ENCODE measurements at regions not wholly inside any gene's neighbourhood (a gene's known extent, or its start where the extent isn't known, plus 50 kb on each side); places are given as distances from the start of the nearest gene placed in this dataset.
A peak's percentile ranks its signal among the peaks of the same experiment; 100 is the strongest.
"Not testable (repeated sequence)": the region's sequence is repeated elsewhere in the genome, so short reads cannot be mapped to it uniquely, and the experiment has no call there.

DNA sequence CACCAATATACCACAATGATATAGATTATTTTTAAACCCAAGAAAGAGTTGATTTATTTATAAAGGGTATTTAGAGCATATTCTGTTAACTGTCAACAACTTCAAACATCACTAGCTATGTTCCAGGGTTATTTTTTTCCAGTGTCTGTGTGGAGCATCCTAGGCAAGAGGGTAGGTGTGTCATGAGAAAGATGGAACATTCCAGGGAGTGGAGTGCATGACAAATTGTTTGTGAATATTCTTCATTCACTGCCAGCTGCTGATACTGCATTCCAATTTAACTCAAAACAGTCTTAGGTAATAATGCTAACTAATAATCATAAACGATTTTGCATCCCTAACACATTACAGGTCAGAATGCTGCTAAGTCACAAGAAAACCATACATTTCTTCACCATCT lies 148.7 kb upstream of the RASGEF1B start:
- DNase-seq, result no peak

- DNase-seq, result no peak
These were observed 145.8 kb upstream of the RASGEF1B start for GRCh38 chr4:81617545-81617944.

GRCh38 chr4:81611221-81611620 lies 139.5 kb upstream of the RASGEF1B start:
- DNase-seq, result no peak

DNA sequence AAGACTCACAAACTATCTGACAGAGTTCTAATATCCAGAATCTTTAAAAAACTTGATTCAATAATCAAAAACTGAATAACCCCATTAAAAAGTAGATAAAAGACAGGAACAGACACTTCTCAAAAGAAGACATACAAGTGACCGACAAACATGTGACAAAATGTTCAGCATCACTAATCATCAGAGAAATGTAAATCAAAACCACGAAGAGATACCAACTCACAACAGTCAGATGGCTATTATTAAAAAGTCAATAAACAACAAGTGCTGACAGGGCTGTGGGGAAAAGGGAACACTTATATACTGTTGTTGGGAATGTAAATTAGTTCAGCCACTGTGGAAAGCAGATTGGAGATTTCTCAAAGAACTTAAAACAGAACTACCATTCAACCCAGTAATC lies 138.1 kb upstream of the RASGEF1B start:
- no peak for DNase-seq

DNA sequence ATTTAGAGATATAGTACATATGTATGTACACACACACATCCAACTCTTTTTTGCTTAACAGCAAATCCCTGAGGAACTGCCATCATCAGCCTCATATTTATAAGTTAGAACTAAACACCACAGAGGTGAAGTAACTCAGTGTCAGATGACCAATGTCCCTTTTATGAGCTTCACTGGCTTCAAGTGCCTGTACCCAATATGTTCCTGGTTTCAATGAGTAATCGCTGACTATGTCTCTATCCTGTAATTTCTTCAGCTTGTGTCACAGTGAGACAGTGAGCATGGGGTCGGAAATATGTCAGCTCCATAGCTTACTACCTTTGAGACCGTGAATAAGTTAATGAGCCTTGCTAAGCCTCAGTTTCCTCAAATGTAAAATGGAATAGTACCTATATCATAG lies 136.2 kb upstream of the RASGEF1B start:
- peak; percentile 84 to 96 for DNase-seq

DNA sequence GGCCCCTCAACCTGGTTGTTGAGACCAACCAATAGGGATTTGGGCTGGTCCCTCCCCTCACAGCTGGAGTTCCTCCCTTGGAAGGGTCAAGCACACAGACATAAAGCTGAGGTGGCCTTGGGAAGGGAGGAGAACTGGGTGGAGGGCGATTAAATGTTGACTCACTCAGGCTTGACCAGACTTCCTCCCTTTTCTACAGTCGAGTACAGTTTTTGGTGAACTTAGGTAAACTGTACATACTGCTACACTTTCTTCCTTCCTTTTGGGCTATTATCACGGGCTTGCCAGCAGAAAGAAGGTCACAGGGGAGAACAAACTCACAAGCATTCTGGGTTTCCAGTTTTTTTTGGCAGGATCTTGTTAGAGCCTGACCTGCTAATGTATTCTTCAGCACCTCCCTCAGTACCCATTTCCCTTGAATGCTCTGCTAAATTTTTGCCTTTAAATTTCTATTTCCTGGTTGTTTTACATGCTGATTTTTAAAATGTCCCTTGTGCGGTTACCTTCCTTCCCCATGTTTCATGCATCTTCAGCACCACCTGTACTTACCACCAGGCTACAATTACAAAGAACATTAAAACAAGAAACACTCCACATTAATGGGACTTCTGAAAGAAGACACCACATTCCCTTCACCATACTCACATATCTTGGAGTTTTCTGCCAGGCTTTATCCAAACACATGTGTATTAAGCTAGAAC lies 135.2 kb upstream of the RASGEF1B start:
- DNase-seq, result peak; percentile 49 to 55

DNA sequence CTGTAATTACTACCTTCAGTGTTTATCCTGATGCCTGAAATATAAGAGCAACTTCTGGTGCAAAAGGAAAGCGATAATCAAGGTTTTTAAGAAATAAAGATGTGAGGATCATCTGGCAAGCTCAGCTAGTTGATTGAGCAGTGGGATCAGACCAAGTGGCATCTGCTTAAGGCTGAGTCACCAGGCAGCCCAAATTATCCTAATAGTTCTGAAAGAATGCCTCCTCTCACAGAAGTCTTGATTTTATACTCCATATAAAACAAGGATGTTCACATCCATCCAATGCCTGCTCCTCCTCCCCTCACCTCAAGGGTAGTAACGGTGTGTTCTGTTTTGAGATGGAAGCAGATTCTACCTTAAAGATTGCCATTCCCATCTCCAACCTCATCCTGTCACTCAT lies 134.5 kb upstream of the RASGEF1B start:
- no peak for DNase-seq

DNA sequence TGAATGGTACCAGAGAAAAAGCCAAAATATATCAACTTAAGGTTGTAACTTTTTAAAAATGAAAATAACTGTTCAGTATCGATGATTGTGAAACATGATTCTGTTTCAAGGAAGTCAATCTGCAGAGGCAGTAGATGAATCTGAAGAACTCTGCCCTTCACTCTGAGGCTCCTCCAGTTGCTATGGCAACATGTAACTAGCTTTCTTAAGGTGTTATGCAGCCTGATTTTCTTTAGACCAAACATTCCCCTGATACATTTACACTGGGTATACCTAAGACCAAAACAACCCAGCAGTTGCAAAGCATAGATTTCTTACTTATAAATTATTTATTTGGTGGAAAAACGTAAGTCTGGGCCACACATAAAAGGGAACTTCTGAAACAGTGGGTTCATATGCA lies 133.6 kb upstream of the RASGEF1B start:
- peak; percentile 35 to 36 for DNase-seq

DNA sequence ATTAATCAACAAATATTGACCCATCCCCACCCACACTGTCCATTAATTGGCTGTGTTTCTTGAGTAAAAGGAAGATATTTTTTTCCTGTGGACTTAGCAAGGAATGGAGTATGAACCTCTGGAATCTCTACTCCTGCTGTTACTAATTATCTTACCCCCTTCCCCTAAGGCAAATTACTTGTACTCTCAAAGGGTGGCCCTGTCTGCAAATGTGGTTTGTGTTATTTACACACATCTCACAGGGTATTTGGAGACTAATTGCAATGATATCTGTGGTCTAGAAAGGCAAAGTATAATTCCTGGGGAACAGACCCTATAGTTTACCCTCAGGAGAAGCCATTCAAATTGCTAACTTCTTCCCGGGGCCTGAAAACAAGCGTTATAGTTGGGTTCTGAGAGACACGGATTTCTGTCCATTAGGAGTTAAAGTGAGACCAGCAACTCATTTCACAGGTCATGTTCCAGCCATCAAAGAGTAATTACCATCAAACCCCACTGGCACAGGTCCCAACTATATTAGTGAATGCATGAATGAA lies 133.0 kb upstream of the RASGEF1B start:
- DNase-seq, result no peak

- DNase-seq, result no peak
These were observed 131.1 kb upstream of the RASGEF1B start for GRCh38 chr4:81602854-81603253.

- no peak for DNase-seq
These were observed 129.6 kb upstream of the RASGEF1B start for GRCh38 chr4:81601358-81601694.

DNA sequence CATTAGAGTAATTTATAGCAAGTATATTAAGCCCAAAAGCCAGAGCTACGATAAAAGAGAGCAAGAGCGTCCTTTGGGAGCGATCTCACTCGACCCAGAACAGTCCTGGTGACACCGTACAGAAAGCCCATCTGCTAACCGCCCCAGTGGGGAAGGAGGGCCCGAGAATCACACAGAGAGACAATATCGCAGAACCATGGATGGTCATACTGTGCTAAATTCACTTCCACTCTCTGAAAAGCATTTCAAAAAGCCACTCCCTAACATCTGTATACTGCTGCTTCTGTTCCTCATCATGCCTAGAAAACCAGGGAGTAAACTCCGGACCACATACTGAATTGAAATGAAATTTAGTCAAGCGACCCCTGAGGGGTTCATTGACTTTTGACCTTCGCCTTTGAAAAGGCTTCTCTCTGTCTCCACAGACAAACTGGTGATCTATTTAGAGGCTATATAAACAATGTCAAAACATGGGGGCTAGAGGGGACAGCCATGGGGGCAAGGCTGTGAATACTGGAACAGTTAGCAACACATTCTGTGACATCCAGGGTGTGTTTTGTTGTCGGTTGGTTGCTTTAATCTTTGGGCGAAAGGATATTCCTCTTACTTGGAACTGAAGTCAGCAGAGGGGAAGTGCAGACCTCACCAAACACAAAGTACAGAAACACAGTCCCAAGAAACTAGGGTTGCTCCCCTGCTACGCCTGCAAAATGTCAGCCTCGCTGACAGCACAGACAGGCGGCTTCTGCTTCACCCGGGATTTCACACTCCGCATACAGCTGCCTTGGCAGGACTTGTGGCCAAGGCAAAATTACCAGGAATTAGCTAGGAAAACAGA lies 129.0 kb upstream of the RASGEF1B start:
- DNase-seq, result no peak

GRCh38 chr4:81599742-81600380 lies 128.2 kb upstream of the RASGEF1B start:
- peak in 1 of 2 donors; percentile 17 for DNase-seq

DNA sequence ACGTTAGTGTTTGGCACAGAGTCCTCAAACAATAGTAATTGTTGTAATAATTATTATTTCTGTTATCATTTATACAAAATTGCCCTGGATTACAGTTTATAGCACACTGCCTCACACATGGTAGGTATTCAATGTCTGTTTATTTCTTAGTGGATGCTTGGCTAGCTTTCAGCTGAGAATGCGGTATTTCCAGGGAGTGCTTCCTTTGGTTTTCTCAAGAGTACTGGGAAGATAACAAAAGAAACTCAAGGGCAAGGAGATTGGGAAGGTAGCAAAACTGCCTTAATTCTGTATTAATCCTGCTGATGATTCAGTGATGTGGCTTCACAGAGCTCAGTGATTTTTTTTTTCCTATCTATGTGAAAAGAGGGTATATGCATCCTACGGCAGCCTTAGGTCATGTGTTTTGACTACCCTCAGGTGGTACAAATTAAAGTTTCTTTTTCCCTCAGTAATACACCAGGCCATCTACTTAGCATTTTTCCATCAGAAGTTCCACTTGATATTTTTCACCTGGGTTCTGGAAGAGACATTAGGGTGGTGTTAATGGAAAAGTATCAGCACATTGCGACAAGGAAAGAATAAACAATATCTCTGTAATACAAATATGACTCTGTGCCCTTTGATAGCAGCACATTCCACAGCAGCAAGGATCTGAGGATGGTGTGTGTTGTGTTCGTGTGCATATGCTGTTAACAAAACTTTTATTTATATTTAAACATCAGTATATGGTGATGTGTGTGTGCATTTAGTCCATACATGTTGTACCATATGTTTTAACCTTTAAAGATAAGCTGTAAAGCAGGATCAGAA lies 124.3 kb upstream of the RASGEF1B start:
- DNase-seq, result no peak

- no peak for DNase-seq
These were observed 123.6 kb upstream of the RASGEF1B start for GRCh38 chr4:81595287-81595686.

DNA sequence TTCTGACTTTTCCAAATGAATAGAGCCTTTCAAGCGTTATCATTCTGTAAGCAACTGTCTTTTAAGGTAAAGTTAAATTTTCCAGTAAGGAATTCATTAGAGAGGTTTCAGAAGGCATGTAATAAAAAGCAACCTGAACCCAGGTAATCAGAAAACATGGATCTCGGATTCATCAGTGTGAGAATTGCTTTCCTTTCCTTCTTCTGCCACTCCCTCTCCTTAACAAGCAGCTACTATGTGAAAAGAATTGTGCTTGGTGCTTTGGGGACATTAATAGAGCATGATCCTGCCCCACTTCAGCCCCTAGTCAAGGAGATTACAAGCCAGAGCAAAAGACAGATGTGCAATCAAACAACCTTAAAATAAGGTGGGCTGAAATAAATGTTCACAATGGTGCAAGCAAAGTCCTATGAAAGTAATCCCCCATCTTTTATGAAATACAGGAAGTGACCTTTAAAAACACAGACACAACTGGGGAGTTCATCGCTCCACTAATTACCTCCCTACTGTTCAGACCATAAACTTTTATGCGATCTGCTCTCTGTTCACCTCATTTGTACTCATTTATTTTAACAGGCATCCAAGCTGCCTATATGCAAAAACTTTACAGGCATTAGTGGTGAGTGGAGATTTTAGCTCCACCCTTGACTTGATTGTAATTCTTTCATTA lies 122.9 kb upstream of the RASGEF1B start:
- no peak for DNase-seq

- DNase-seq, result no peak
These were observed 121.0 kb upstream of the RASGEF1B start for GRCh38 chr4:81592701-81593100.

DNA sequence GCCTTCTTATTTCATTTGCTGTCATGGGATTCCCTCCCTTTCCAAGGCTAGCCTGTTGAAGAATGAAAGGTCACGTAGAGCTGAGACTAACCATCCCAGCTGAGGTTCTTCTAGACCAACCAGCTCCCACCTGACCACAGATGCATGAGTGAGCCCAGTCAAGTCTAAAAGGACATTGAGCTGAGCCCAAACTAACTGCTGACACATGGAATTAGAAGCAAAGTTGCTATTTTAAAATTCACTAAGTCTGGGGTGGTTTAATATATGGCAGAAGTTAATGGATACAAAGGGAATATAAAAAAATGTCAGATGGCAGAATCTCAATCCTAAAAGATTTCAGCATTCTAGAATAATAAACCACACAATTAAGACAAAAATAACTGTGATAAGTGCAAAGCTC lies 118.9 kb upstream of the RASGEF1B start:
- DNase-seq, result no peak

- DNase-seq, result peak; percentile 46 to 58
These were observed 117.6 kb upstream of the RASGEF1B start for GRCh38 chr4:81589262-81589661.

GRCh38 chr4:81586706-81587105 lies 115.0 kb upstream of the RASGEF1B start:
- DNase-seq, result peak; percentile 68 to 79

GRCh38 chr4:81580994-81581374 lies 109.3 kb upstream of the RASGEF1B start:
- not testable (repeated sequence) for DNase-seq

DNA sequence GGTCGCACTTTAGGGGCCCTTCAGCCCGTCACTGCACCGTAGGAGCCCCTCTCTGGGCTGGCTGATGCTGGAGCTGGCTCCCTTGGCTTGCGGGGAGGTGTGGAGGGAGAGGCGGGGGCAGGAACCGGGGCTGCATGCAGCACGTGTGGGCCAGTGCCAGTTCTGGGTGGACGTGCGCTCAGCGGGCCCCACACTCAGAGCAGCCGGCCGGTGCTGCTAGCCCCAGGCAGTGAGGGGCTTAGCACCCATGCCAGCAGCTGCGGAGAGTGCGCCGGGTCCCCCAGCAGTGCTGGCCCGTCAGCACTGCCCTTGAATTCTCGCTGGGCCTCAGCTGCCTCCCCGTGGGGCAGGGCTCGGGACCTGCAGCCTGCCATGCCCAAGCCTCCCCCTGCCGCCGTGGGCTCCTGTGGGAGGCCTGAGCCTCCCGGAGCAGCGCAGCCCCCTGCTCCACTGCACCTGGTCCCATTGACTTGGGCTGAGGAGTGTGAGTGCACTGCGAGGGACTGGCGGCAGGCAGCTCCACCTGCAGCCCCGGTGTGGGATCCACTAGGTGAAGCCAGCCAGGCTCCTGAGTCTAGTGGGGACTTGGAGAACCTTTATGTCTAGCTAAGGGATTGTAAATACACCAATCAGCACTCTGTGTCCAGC lies 108.8 kb upstream of the RASGEF1B start:
- DNase-seq, result no peak

Measured in inflammatory macrophage treated with lipopolysaccharide for 1 hour (primary cell).